ENCODE measurements at regions not wholly inside any gene's neighbourhood (a gene's known extent, or its start where the extent isn't known, plus 50 kb on each side); places are given as distances from the start of the nearest gene placed in this dataset.

- no peaks in the 10 kb centered on the region for H3K4me1 ChIP-seq (ENCODE audit: control insufficient read depth, low read depth, low read length)
- H3K27ac ChIP-seq (ENCODE audit: low read length): no peak overlapping the region
- no peaks in the 10 kb centered on the region for H3K9me3 ChIP-seq (ENCODE audit: control insufficient read depth, low read depth, low read length)
- H3K36me3 ChIP-seq (ENCODE audit: control insufficient read depth, low read depth, low read length): no peaks in the 10 kb centered on the region
- no peaks in the 10 kb centered on the region for H3K27me3 ChIP-seq (ENCODE audit: control insufficient read depth, insufficient read depth, low read length)
- H3K9ac ChIP-seq (ENCODE audit: low read length): no peak overlapping the region
- no peak overlapping the region for H3K4me3 ChIP-seq (ENCODE audit: low read length)
These were observed 479.3 kb upstream of the NXPH2 start for GRCh38 chr2:139259422-139260051.

- Histone ChIP-seq H3K27ac (ENCODE audit: low read length) (no peak overlapping the region), H3K4me3 (ENCODE audit: low read length) (no peak overlapping the region), H3K9me3 (ENCODE audit: control insufficient read depth, low read depth, low read length) (no peaks in the 10 kb centered on the region), H3K36me3 (ENCODE audit: control insufficient read depth, low read depth, low read length) (no peaks in the 10 kb centered on the region), H3K4me1 (ENCODE audit: control insufficient read depth, low read depth, low read length) (no peaks in the 10 kb centered on the region), H3K27me3 (ENCODE audit: control insufficient read depth, insufficient read depth, low read length) (no peaks in the 10 kb centered on the region), H3K9ac (ENCODE audit: low read length) (no peak overlapping the region)
These were observed 461.1 kb upstream of the NXPH2 start for GRCh38 chr2:139241286-139241685.

- no peaks in the 10 kb centered on the region for H3K36me3 ChIP-seq (ENCODE audit: control insufficient read depth, low read depth, low read length)
These were observed 456.8 kb upstream of the NXPH2 start for GRCh38 chr2:139237023-139237422.

GRCh38 chr2:139230881-139231280, 450.7 kb upstream of the NXPH2 start:
- Histone ChIP-seq H3K9ac (ENCODE audit: low read length) (no peak overlapping the region), H3K9me3 (ENCODE audit: control insufficient read depth, low read depth, low read length) (no peaks in the 10 kb centered on the region), H3K4me1 (ENCODE audit: control insufficient read depth, low read depth, low read length) (peaks cover 7% of the 10 kb centered on the region), H3K4me3 (ENCODE audit: low read length) (no peak overlapping the region), H3K27ac (ENCODE audit: low read length) (no peak overlapping the region), H3K36me3 (ENCODE audit: control insufficient read depth, low read depth, low read length) (no peaks in the 10 kb centered on the region), H3K27me3 (ENCODE audit: control insufficient read depth, insufficient read depth, low read length) (no peaks in the 10 kb centered on the region)

More at GRCh38 chr2:139237023-139237422, 456.8 kb upstream of the NXPH2 start:
- Histone ChIP-seq H3K27ac (ENCODE audit: low read length) (no peak overlapping the region), H3K9ac (ENCODE audit: low read length) (no peak overlapping the region), H3K27me3 (ENCODE audit: control insufficient read depth, insufficient read depth, low read length) (no peaks in the 10 kb centered on the region), H3K9me3 (ENCODE audit: control insufficient read depth, low read depth, low read length) (no peaks in the 10 kb centered on the region), H3K4me1 (ENCODE audit: control insufficient read depth, low read depth, low read length) (peaks cover 7% of the 10 kb centered on the region), H3K4me3 (ENCODE audit: low read length) (no peak overlapping the region)

- Histone ChIP-seq H3K36me3 (ENCODE audit: control insufficient read depth, low read depth, low read length) (no peaks in the 10 kb centered on the region), H3K4me1 (ENCODE audit: control insufficient read depth, low read depth, low read length) (no peaks in the 10 kb centered on the region), H3K4me3 (ENCODE audit: low read length) (no peak overlapping the region), H3K9me3 (ENCODE audit: control insufficient read depth, low read depth, low read length) (no peaks in the 10 kb centered on the region), H3K27ac (ENCODE audit: low read length) (no peak overlapping the region), H3K9ac (ENCODE audit: low read length) (no peak overlapping the region), H3K27me3 (ENCODE audit: control insufficient read depth, insufficient read depth, low read length) (no peaks in the 10 kb centered on the region)
These were observed 448.1 kb upstream of the NXPH2 start for GRCh38 chr2:139228276-139228675.

- H3K9ac ChIP-seq (ENCODE audit: low read length): no peak overlapping the region
- H3K36me3 ChIP-seq (ENCODE audit: control insufficient read depth, low read depth, low read length): no peaks in the 10 kb centered on the region
- H3K4me3 ChIP-seq (ENCODE audit: low read length): no peak overlapping the region
- H3K9me3 ChIP-seq (ENCODE audit: control insufficient read depth, low read depth, low read length): no peaks in the 10 kb centered on the region
- no peaks in the 10 kb centered on the region for H3K4me1 ChIP-seq (ENCODE audit: control insufficient read depth, low read depth, low read length)
- H3K27ac ChIP-seq (ENCODE audit: low read length): no peak overlapping the region
- no peaks in the 10 kb centered on the region for H3K27me3 ChIP-seq (ENCODE audit: control insufficient read depth, insufficient read depth, low read length)
These were observed 445.8 kb upstream of the NXPH2 start for GRCh38 chr2:139225961-139226360.

- H3K4me3 ChIP-seq (ENCODE audit: low read length): no peak overlapping the region
- no peaks in the 10 kb centered on the region for H3K4me1 ChIP-seq (ENCODE audit: control insufficient read depth, low read depth, low read length)
- H3K9me3 ChIP-seq (ENCODE audit: control insufficient read depth, low read depth, low read length): no peaks in the 10 kb centered on the region
- H3K27me3 ChIP-seq (ENCODE audit: control insufficient read depth, insufficient read depth, low read length): no peaks in the 10 kb centered on the region
- no peaks in the 10 kb centered on the region for H3K36me3 ChIP-seq (ENCODE audit: control insufficient read depth, low read depth, low read length)
- no peak overlapping the region for H3K9ac ChIP-seq (ENCODE audit: low read length)
- H3K27ac ChIP-seq (ENCODE audit: low read length): no peak overlapping the region
These were observed 438.0 kb upstream of the NXPH2 start for GRCh38 chr2:139218181-139218580.

- Histone ChIP-seq H3K9me3 (ENCODE audit: control insufficient read depth, low read depth, low read length) (no peaks in the 10 kb centered on the region), H3K9ac (ENCODE audit: low read length) (no peak overlapping the region), H3K4me3 (ENCODE audit: low read length) (no peak overlapping the region), H3K4me1 (ENCODE audit: control insufficient read depth, low read depth, low read length) (no peaks in the 10 kb centered on the region), H3K27me3 (ENCODE audit: control insufficient read depth, insufficient read depth, low read length) (no peaks in the 10 kb centered on the region), H3K36me3 (ENCODE audit: control insufficient read depth, low read depth, low read length) (no peaks in the 10 kb centered on the region), H3K27ac (ENCODE audit: low read length) (no peak overlapping the region)
These were observed 437.5 kb upstream of the NXPH2 start for GRCh38 chr2:139217641-139218040.

- H3K27me3 ChIP-seq (ENCODE audit: control insufficient read depth, insufficient read depth, low read length): no peaks in the 10 kb centered on the region
- no peaks in the 10 kb centered on the region for H3K4me1 ChIP-seq (ENCODE audit: control insufficient read depth, low read depth, low read length)
- no peak overlapping the region for H3K4me3 ChIP-seq (ENCODE audit: low read length)
- no peaks in the 10 kb centered on the region for H3K9me3 ChIP-seq (ENCODE audit: control insufficient read depth, low read depth, low read length)
- no peak overlapping the region for H3K9ac ChIP-seq (ENCODE audit: low read length)
- H3K36me3 ChIP-seq (ENCODE audit: control insufficient read depth, low read depth, low read length): no peaks in the 10 kb centered on the region
- H3K27ac ChIP-seq (ENCODE audit: low read length): no peak overlapping the region
These were observed 436.2 kb upstream of the NXPH2 start for GRCh38 chr2:139216435-139216834.

- H3K4me3 ChIP-seq (ENCODE audit: low read length): no peak overlapping the region
- H3K27ac ChIP-seq (ENCODE audit: low read length): no peak overlapping the region
- H3K36me3 ChIP-seq (ENCODE audit: control insufficient read depth, low read depth, low read length): no peaks in the 10 kb centered on the region
- no peaks in the 10 kb centered on the region for H3K27me3 ChIP-seq (ENCODE audit: control insufficient read depth, insufficient read depth, low read length)
- no peak overlapping the region for H3K9ac ChIP-seq (ENCODE audit: low read length)
- no peaks in the 10 kb centered on the region for H3K9me3 ChIP-seq (ENCODE audit: control insufficient read depth, low read depth, low read length)
- H3K4me1 ChIP-seq (ENCODE audit: control insufficient read depth, low read depth, low read length): no peaks in the 10 kb centered on the region
These were observed 434.6 kb upstream of the NXPH2 start for GRCh38 chr2:139214801-139215200.

GRCh38 chr2:139209586-139209985, 429.4 kb upstream of the NXPH2 start:
- H3K4me3 ChIP-seq (ENCODE audit: low read length): no peak overlapping the region
- no peaks in the 10 kb centered on the region for H3K9me3 ChIP-seq (ENCODE audit: control insufficient read depth, low read depth, low read length)
- no peaks in the 10 kb centered on the region for H3K4me1 ChIP-seq (ENCODE audit: control insufficient read depth, low read depth, low read length)
- H3K27me3 ChIP-seq (ENCODE audit: control insufficient read depth, insufficient read depth, low read length): no peaks in the 10 kb centered on the region
- no peak overlapping the region for H3K27ac ChIP-seq (ENCODE audit: low read length)
- no peak overlapping the region for H3K9ac ChIP-seq (ENCODE audit: low read length)
- H3K36me3 ChIP-seq (ENCODE audit: control insufficient read depth, low read depth, low read length): no peaks in the 10 kb centered on the region

GRCh38 chr2:139201516-139201915, 421.3 kb upstream of the NXPH2 start:
- Histone ChIP-seq H3K27ac (ENCODE audit: low read length) (no peak overlapping the region), H3K9ac (ENCODE audit: low read length) (no peak overlapping the region), H3K9me3 (ENCODE audit: control insufficient read depth, low read depth, low read length) (no peaks in the 10 kb centered on the region), H3K4me3 (ENCODE audit: low read length) (no peak overlapping the region), H3K27me3 (ENCODE audit: control insufficient read depth, insufficient read depth, low read length) (no peaks in the 10 kb centered on the region), H3K36me3 (ENCODE audit: control insufficient read depth, low read depth, low read length) (no peaks in the 10 kb centered on the region), H3K4me1 (ENCODE audit: control insufficient read depth, low read depth, low read length) (no peaks in the 10 kb centered on the region)
